ENCODE measurements at regions not wholly inside any gene's neighbourhood (a gene's known extent, or its start where the extent isn't known, plus 50 kb on each side); places are given as distances from the start of the nearest gene placed in this dataset.
A peak's percentile ranks its signal among the peaks of the same experiment; 100 is the strongest.

GRCh38 chr18:22670914-22671313 is 253.2 kb upstream of the CTAGE1 start (continued):
- TF ChIP-seq RAD21 (IDR thresholded peaks at IDR 0.05; ENCODE audit: insufficient read depth, low read depth, low read length) (peak; percentile 33; the same call in 1 of the 2 replicates), PML (IDR thresholded peaks at IDR 0.05; ENCODE audit: low read length) (no peak), CTCF (IDR thresholded peaks at IDR 0.05 in 2 of 3, conservative IDR thresholded peaks at IDR 0.05 in 1 of 3; ENCODE audit: control insufficient read depth in 2 of 3, extremely low read depth in 1 of 3, insufficient read depth in 1 of 3, low read depth in 3 of 3, low read length in 3 of 3) (peak in 1 of 3 experiments; percentile 26; a peak in 2 of 6 replicates), ZNF207 (IDR thresholded peaks at IDR 0.05; ENCODE audit: borderline replicate concordance) (no peak)

- Histone ChIP-seq H3K27me3 (replicated peaks in 1 of 2; ENCODE audit: control insufficient read depth in 2 of 2, insufficient read depth in 2 of 2, low read length in 1 of 2) (no peaks in the 10 kb centered on the region; a peak in 1 of 4 replicates), H3K9me3 (replicated peaks; ENCODE audit: control insufficient read depth, insufficient read depth, low read length) (no peaks in the 10 kb centered on the region; the same call in 2 of the 3 replicates), H3K4me2 (ENCODE audit: control insufficient read depth, insufficient read depth) (no peak overlapping the region), H3K4me3 (no peak overlapping the region), H2AFZ (ENCODE audit: control insufficient read depth, low read depth, low read length) (no peak overlapping the region), H3K4me1 (ENCODE audit: control insufficient read depth, insufficient read depth, low read length) (peaks cover 3% of the 10 kb centered on the region; the same call in 1 of the 2 replicates), H3K27ac (ENCODE audit: control insufficient read depth, insufficient read depth) (no peak overlapping the region), H3K79me2 (ENCODE audit: control insufficient read depth, insufficient read depth, low read length) (no peaks in the 10 kb centered on the region), H3K9ac (ENCODE audit: control insufficient read depth, insufficient read depth, low read length) (no peak overlapping the region), H3K36me3 (ENCODE audit: control insufficient read depth in 2 of 2, insufficient read depth in 2 of 2, low read length in 1 of 2) (no peaks in the 10 kb centered on the region), H4K20me1 (ENCODE audit: control insufficient read depth, insufficient read depth) (no peaks in the 10 kb centered on the region)
- ChIA-PET POLR2A (no interaction called here), SMC1A (ENCODE audit: uncharacterized antibody, unreplicated experiment) (no interaction called here), CTCF (interaction anchor here (0.7 to 1.9 kb wide), 3 partner anchors 10 to 255 kb away, joined by 3 to 7 read pairs (median 3); no protein-coding TSS in a partner anchor), RAD21 (ENCODE audit: unreplicated experiment) (no interaction called here)
- no peak for DNase-seq (ENCODE audit: low read depth, low spot score)
- in situ Hi-C loops (cut with MboI) (no loop called here), intact Hi-C loops (cut with micrococcal nuclease; ENCODE audit: unreplicated experiment) (no loop called here)
- ATAC-seq: no peak
- no TSS peak for BruUV-seq (replicated peaks)
- no peak for FAIRE-seq
- WGBS (ENCODE audit: insufficient coverage, insufficient replicate concordance, low lambda C conversion rate, missing lambda C conversion rate): 0% methylated on average over 3 of the region's 3 CpGs
- TF ChIP-seq EGR1 (IDR thresholded peaks at IDR 0.05; ENCODE audit: borderline replicate concordance in 1 of 2, low read depth in 2 of 2, low read length in 2 of 2): no peak
- TF ChIP-seq SMARCA5 (IDR thresholded peaks at IDR 0.05): no peak
- peak; percentile 25 to 49; a peak in 2 of 4 replicates for TF ChIP-seq IKZF2 (IDR thresholded peaks at IDR 0.05)
- TF ChIP-seq TCF12 (IDR thresholded peaks at IDR 0.05; ENCODE audit: low read depth, low read length): no peak
- no peak for TF ChIP-seq DPF2 (IDR thresholded peaks at IDR 0.05)
- 0 out of 2 replicates have a peak, but pooled peaks have one; percentile 14 for TF ChIP-seq NFIC (IDR thresholded peaks at IDR 0.05; ENCODE audit: low read depth, low read length)
- TF ChIP-seq SREBF2 (IDR thresholded peaks at IDR 0.05; ENCODE audit: low read length): no peak
- no peak for TF ChIP-seq SKIL (IDR thresholded peaks at IDR 0.05; ENCODE audit: low read depth, poor library complexity, severe bottlenecking)
- no peak for TF ChIP-seq ZBTB4 (CRISPR knock-in tag; IDR thresholded peaks at IDR 0.05)
- TF ChIP-seq MTA2 (IDR thresholded peaks at IDR 0.05; ENCODE audit: low read depth): peak; percentile 28; the same call in 1 of the 2 replicates
- TF ChIP-seq ZSCAN29 (IDR thresholded peaks at IDR 0.05): no peak
- no peak for TF ChIP-seq MAX (IDR thresholded peaks at IDR 0.05; ENCODE audit: low read depth, low read length)
These were observed 255.6 kb upstream of the CTAGE1 start for GRCh38 chr18:22673182-22673862.

Data from GM12878 (cell line).